MM.1S (cell line): ENCODE measurements at regions not wholly inside any gene's neighbourhood (a gene's known extent, or its start where the extent isn't known, plus 50 kb on each side); places are given as distances from the start of the nearest gene placed in this dataset.

Experiments
- DNase-seq: peaks from one replicate; pipeline ENCODE4 v3.0.0-alpha.2; 2015
- H2AFZ ChIP-seq: fragments of 300-600 bp; sonication (generic); 2 replicates; pipeline ENCODE4 v1.6.0; 2016; ENCODE audit warnings: antibody characterized with exemption, low read length
- H3F3A ChIP-seq: fragments of 300-600 bp; sonication (generic); 2 replicates; pipeline ENCODE4 v1.6.1; 2016; ENCODE audit warnings: mild to moderate bottlenecking, antibody characterized with exemption, low read length, moderate library complexity, mixed read lengths; ENCODE audit not compliant: insufficient read depth
- H3K27ac ChIP-seq: fragments of 300-600 bp; sonication (generic); 2 replicates; pipeline ENCODE4 v1.5.1; 2016; ENCODE audit warnings: mild to moderate bottlenecking, low read length
- H3K27me3 ChIP-seq: fragments of 300-600 bp; sonication (generic); replicated peaks from 2 replicates; pipeline ENCODE4 v1.6.0; 2016; ENCODE audit warnings: low read length; ENCODE audit not compliant: insufficient read depth
- H3K36me3 ChIP-seq: fragments of 300-600 bp; sonication (generic); replicated peaks from 2 replicates; pipeline ENCODE4 v1.6.1; 2016; ENCODE audit warnings: mild to moderate bottlenecking, low read length, mixed read lengths; ENCODE audit not compliant: insufficient read depth
- H3K4me1 ChIP-seq: fragments of 300-600 bp; sonication (generic); 2 replicates; pipeline ENCODE4 v1.6.1; 2016; ENCODE audit warnings: low read length, mixed read lengths
- H3K4me2 ChIP-seq: fragments of 300-600 bp; sonication (generic); 2 replicates; pipeline ENCODE4 v1.6.0; 2016; ENCODE audit warnings: low read depth, low read length
- H3K4me3 ChIP-seq: fragments of 300-600 bp; sonication (generic); 2 replicates; pipeline ENCODE4 v1.5.1; 2016; ENCODE audit warnings: low read length, mixed read lengths
- H3K79me2 ChIP-seq: fragments of 300-600 bp; sonication (generic); 2 replicates; pipeline ENCODE4 v1.6.1; 2016; ENCODE audit warnings: mixed run types, low read length, mixed read lengths
- H3K9ac ChIP-seq: fragments of 300-600 bp; sonication (generic); 2 replicates; pipeline ENCODE4 v1.6.1; 2016; ENCODE audit warnings: low read length, mixed read lengths
- H3K9me2 ChIP-seq: fragments of 300-600 bp; sonication (generic); replicated peaks from 2 replicates; pipeline ENCODE4 v1.6.1; 2016; ENCODE audit warnings: mild to moderate bottlenecking, low read length, mixed read lengths; ENCODE audit not compliant: insufficient read depth
- H3K9me3 ChIP-seq: fragments of 300-600 bp; sonication (generic); replicated peaks from 2 replicates; pipeline ENCODE4 v1.6.1; 2016; ENCODE audit warnings: mild to moderate bottlenecking, low read length, mixed read lengths; ENCODE audit not compliant: insufficient read depth
- H4K20me1 ChIP-seq: fragments of 300-600 bp; sonication (generic); 2 replicates; pipeline ENCODE4 v1.6.1; 2016; ENCODE audit warnings: mild to moderate bottlenecking, low read length, moderate library complexity, mixed read lengths; ENCODE audit not compliant: insufficient read depth
- EZH2 ChIP-seq: fragments of 300-600 bp; sonication (generic); optimal IDR thresholded peaks from 2 replicates; pipeline ENCODE3; 2017; ENCODE audit warnings: low read depth, mild to moderate bottlenecking, antibody characterized with exemption, low read length, mixed read lengths
- EZH2phosphoT487 ChIP-seq: fragments of 300-600 bp; sonication (generic); IDR thresholded peaks from 2 replicates; pipeline ENCODE4 v1.6.1; 2018; ENCODE audit warnings: antibody characterized with exemption, low read length
- TF ChIP-seq, protein P1 (sequence below): fragments of 300-600 bp; sonication (generic); IDR thresholded peaks from 2 replicates; pipeline ENCODE4 v1.5.1; 2016; ENCODE audit warnings: antibody characterized with exemption, low read length, mixed read lengths

DNA sequence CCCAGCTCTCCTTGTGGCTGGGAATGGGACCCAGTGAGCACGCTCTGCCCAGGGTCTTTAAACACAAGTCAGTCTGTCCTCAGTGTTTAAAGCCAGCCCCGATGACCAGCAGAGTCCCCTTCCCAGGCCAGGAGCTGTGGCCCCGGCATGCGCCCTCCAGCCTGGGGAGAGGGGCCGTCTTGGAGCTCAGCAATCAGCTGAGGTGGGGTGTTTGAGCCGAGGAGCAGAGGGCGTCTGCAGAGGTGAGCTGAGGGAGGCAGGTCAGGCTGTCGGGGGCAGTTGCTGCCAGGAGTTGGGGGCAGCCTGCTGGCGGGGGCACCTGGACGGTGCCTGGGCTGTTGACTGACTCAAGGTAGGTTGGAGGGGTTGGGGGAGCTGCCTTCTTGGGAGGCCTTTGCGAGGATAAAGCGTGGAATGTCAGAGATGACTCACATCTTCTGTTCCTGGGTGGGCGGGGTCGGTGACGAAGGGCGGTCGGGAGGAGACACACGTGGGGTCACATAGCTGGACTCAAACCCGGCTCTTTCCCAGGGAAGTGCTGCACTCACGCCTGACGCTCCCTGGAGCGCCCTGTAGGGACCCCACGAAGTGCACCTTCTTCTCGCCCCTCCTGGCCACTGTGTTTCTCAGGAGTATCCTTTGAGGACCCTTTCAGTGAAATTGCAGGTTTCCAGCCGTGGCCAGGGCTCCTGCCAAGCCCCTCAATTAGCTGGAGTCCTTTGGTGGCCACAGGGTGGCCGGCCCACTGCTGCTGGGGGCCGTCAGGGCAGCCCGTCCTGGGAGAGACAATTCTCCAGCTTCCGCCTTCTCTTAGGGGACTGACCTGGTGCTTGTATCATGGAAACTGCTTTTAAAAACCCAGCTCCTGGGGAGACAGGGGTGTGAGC lies 86.2 kb downstream of the SIK1 start:
- Histone ChIP-seq H3K79me2 (no peaks in the 10 kb centered on the region), H3K4me2 (no peak overlapping the region)
- no peak for DNase-seq

DNA sequence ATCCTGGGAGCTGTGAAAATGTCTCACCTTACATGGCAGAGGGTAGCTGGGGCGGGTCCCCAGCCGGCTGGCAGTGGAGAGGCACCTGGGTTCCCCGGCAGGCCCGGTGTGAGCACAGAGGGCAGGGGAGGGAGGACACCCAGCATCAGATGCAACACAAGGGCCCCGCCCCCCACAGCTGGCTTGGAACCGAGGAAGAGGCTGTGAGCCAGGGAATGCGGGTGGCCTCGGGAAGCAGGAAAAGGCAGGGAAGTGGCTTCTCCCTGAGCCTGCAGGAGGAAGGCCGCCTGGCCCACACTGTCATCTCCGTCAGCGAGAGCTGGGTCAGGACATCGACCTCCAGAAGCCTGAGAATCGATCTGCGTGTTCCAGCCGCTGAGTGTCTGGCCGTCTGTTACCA lies 87.3 kb downstream of the SIK1 start:
- Histone ChIP-seq H3K79me2 (no peaks in the 10 kb centered on the region), H4K20me1 (no peaks in the 10 kb centered on the region), H3K9me3 (no peaks in the 10 kb centered on the region), H3K27me3 (0 out of 2 replicates have a peak, but pooled peaks cover 6% of the 10 kb centered on the region), H3K36me3 (no peaks in the 10 kb centered on the region), H3K4me2 (no peak overlapping the region), H3F3A (no peaks in the 10 kb centered on the region), H3K4me3 (no peak overlapping the region), H3K4me1 (peaks cover 7% of the 10 kb centered on the region; the same call in 1 of the 2 replicates), H3K9ac (no peak overlapping the region), H3K27ac (no peak overlapping the region), H3K9me2 (no peaks in the 10 kb centered on the region), H2AFZ (no peak overlapping the region)
- DNase-seq: no peak
- TF ChIP-seq EZH2phosphoT487 (no peak), EZH2 (no peak)
- TF ChIP-seq, protein P1, sequence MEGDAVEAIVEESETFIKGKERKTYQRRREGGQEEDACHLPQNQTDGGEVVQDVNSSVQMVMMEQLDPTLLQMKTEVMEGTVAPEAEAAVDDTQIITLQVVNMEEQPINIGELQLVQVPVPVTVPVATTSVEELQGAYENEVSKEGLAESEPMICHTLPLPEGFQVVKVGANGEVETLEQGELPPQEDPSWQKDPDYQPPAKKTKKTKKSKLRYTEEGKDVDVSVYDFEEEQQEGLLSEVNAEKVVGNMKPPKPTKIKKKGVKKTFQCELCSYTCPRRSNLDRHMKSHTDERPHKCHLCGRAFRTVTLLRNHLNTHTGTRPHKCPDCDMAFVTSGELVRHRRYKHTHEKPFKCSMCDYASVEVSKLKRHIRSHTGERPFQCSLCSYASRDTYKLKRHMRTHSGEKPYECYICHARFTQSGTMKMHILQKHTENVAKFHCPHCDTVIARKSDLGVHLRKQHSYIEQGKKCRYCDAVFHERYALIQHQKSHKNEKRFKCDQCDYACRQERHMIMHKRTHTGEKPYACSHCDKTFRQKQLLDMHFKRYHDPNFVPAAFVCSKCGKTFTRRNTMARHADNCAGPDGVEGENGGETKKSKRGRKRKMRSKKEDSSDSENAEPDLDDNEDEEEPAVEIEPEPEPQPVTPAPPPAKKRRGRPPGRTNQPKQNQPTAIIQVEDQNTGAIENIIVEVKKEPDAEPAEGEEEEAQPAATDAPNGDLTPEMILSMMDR: no peak

More for the DNA sequence above, 86.2 kb downstream of the SIK1 start:
- H3K27ac ChIP-seq: no peak overlapping the region
- no peaks in the 10 kb centered on the region for H3F3A ChIP-seq
- H2AFZ ChIP-seq: no peak overlapping the region
- H3K36me3 ChIP-seq: no peaks in the 10 kb centered on the region
- H3K4me1 ChIP-seq: peaks cover 7% of the 10 kb centered on the region; the same call in 1 of the 2 replicates
- H3K27me3 ChIP-seq: 0 out of 2 replicates have a peak, but pooled peaks cover 6% of the 10 kb centered on the region
- H4K20me1 ChIP-seq: no peaks in the 10 kb centered on the region
- H3K9me3 ChIP-seq: no peaks in the 10 kb centered on the region
- TF ChIP-seq EZH2phosphoT487 (no peak), EZH2 (no peak)
- TF ChIP-seq, protein P1: no peak
- no peaks in the 10 kb centered on the region for H3K9me2 ChIP-seq
- H3K9ac ChIP-seq: no peak overlapping the region
- no peak overlapping the region for H3K4me3 ChIP-seq

DNA sequence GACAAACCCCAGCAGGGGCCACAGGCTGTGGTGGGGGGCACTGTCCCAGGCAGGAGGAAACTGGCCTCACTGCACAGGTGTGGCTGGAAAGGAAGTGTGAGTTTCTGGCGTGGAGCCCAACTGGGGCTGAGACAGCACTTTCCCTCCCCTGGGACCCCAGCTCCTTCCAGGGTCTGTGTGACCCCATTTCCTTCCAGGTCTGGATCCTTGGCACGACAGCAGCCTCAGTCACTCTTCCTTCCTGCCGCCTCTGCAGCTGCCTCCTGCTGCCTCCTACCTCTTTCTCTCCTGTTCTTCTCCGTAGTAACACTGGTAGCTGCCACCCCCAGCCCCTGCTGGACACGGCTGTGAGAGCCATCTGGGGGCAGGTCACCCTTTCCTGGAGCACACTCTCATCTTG lies 88.0 kb downstream of the SIK1 start:
- H2AFZ ChIP-seq: no peak overlapping the region
- no peaks in the 10 kb centered on the region for H3K79me2 ChIP-seq
- no peak overlapping the region for H3K4me2 ChIP-seq
- no peaks in the 10 kb centered on the region for H3K9me2 ChIP-seq
- no peaks in the 10 kb centered on the region for H4K20me1 ChIP-seq
- H3F3A ChIP-seq: no peaks in the 10 kb centered on the region
- H3K4me3 ChIP-seq: no peak overlapping the region
- no peaks in the 10 kb centered on the region for H3K9me3 ChIP-seq
- no peak overlapping the region for H3K9ac ChIP-seq
- TF ChIP-seq, protein P1: no peak
- no peak for TF ChIP-seq EZH2
- no peak for TF ChIP-seq EZH2phosphoT487
- 0 out of 2 replicates have a peak, but pooled peaks cover 6% of the 10 kb centered on the region for H3K27me3 ChIP-seq
- H3K27ac ChIP-seq: no peak overlapping the region
- H3K36me3 ChIP-seq: no peaks in the 10 kb centered on the region
- H3K4me1 ChIP-seq: peaks cover 7% of the 10 kb centered on the region; the same call in 1 of the 2 replicates
- no peak for DNase-seq
